Transverse colon (tissue), 4 donors: ENCODE measurements at regions not wholly inside any gene's neighbourhood (a gene's known extent, or its start where the extent isn't known, plus 50 kb on each side); places are given as distances from the start of the nearest gene placed in this dataset.

Source experiments
- DNase-seq: peaks from one replicate; pipeline ENCODE4 v3.0.0-alpha.2; 2019
- H3K27ac ChIP-seq, 4 donors: fragments of 200-600 bp; sonication (generic); 2 replicates each; pipeline ENCODE4 v1.5.1; 2016 to 2018; ENCODE audit warnings: inconsistent platforms in 4 of 4
- H3K27me3 ChIP-seq: fragments of 200-600 bp; sonication (generic); 2 replicates; pipeline ENCODE4 v1.5.1; 2017; ENCODE audit warnings: inconsistent platforms
- H3K36me3 ChIP-seq, 4 donors: fragments of 200-600 bp; sonication (generic); 2 replicates each; pipeline ENCODE4 v1.5.1; 2017 to 2019; ENCODE audit warnings: inconsistent platforms in 4 of 4
- H3K4me1 ChIP-seq, 4 donors: fragments of 200-600 bp; sonication (generic); 2 replicates each; pipeline ENCODE4 v1.5.1; 2017 to 2020; ENCODE audit warnings: inconsistent platforms in 4 of 4
- H3K4me3 ChIP-seq, 4 donors: fragments of 200-600 bp; sonication (generic); 1 replicate in 1 of 4; 2 replicates in 3 of 4; pipeline versions ENCODE4 v1.5.1 to v1.6.1; 2017 to 2019; ENCODE audit warnings: inconsistent platforms in 4 of 4
- H3K9me3 ChIP-seq, 2 donors: fragments of 200-600 bp; sonication (generic); 2 replicates each; pipeline ENCODE4 v1.5.1; 2017 to 2019; ENCODE audit warnings: inconsistent platforms in 2 of 2
- CTCF ChIP-seq, 5 experiments: fragments of 200-600 bp in 3 of 5; fragments of 450-650 bp in 2 of 5; sonication (generic) in 3 of 5; IDR thresholded peaks; 1 replicate in 2 of 5; 2 replicates in 3 of 5; pipeline ENCODE4 v1.5.1; 2016 to 2017; ENCODE audit warnings: antibody characterized with exemption in 5 of 5, inconsistent platforms in 3 of 5, mild to moderate bottlenecking in 2 of 5, moderate library complexity in 1 of 5
- EP300 ChIP-seq: sonication (generic); formaldehyde crosslinking; IDR thresholded peaks from one replicate; pipeline ENCODE4 v1.6.1; 2017; ENCODE audit warnings: antibody characterized with exemption, low read depth
- POLR2A ChIP-seq: fragments of 450-650 bp; IDR thresholded peaks from one replicate; pipeline ENCODE4 v1.6.1; 2016; ENCODE audit warnings: antibody characterized with exemption, mild to moderate bottlenecking, moderate library complexity
- POLR2AphosphoS5 ChIP-seq, 3 donors: sonication (generic); formaldehyde crosslinking; IDR thresholded peaks; one replicate each; pipeline ENCODE4 v1.6.1; 2016; ENCODE audit warnings: antibody characterized with exemption in 3 of 3
- WGBS, 2 donors: methylation state at CpG; one replicate each; pipeline ENCODE4 v1.1.5; 2018; ENCODE audit warnings: low coverage in 1 of 2; 5-methylcytosine and 5-hydroxymethylcytosine counted together
- in situ Hi-C, 4 donors: fragments of 200-750 bp; cut with MboI; loops; one replicate each; pipeline versions ENCODE4 v1.15.0 to v1.15.1; 2017; ENCODE audit warnings: low sequenced_read_pairs in 3 of 4, low pct_ligation_motif_present in 1 of 4, low pct_unique_long_range_greater_than_20kb in 1 of 4
- intact Hi-C: fragments of 100-400 bp; cut with DNase I; formaldehyde crosslinking; loops from one replicate; pipeline ENCODE4 v1.15.1; 2023; ENCODE audit warnings: low total_unique reads

GRCh38 chr2:122939796-122940195, 1085.3 kb upstream of the CNTNAP5 start:
- Histone ChIP-seq H3K27ac (no peak overlapping the region), H3K4me3 (no peak overlapping the region), H3K36me3 (no peaks in the 10 kb centered on the region), H3K27me3 (no peaks in the 10 kb centered on the region), H3K9me3 (no peaks in the 10 kb centered on the region), H3K4me1 (no peaks in the 10 kb centered on the region)
- no peak for DNase-seq
- TF ChIP-seq POLR2AphosphoS5 (IDR thresholded peaks at IDR 0.05) (no peak), POLR2A (no peak), CTCF (IDR thresholded peaks at IDR 0.05) (no peak), EP300 (no peak)
- in situ Hi-C loops, result no loop called here
- intact Hi-C loops, result no loop called here
- WGBS, 2 donors, result 66 to 83% methylated on average over 1 to 4 of the region's 4 CpGs

- TF ChIP-seq POLR2A (no peak), CTCF (IDR thresholded peaks at IDR 0.05) (no peak), EP300 (no peak), POLR2AphosphoS5 (IDR thresholded peaks at IDR 0.05) (no peak)
- H3K27ac ChIP-seq, result no peak overlapping the region
- H3K36me3 ChIP-seq, result no peaks in the 10 kb centered on the region
- 40 to 44% methylated on average over 2 of the region's 2 CpGs for WGBS, 2 donors
- no peaks in the 10 kb centered on the region for H3K9me3 ChIP-seq
- H3K4me3 ChIP-seq, result no peak overlapping the region
- intact Hi-C loops (no loop called here), in situ Hi-C loops (no loop called here)
- H3K4me1 ChIP-seq, result no peaks in the 10 kb centered on the region
- H3K27me3 ChIP-seq, result no peaks in the 10 kb centered on the region
- DNase-seq, result no peak
These were observed 1075.6 kb upstream of the CNTNAP5 start for GRCh38 chr2:122949523-122949922.

- in situ Hi-C loops (no loop called here), intact Hi-C loops (no loop called here)
- no peaks in the 10 kb centered on the region for H3K9me3 ChIP-seq
- no peaks in the 10 kb centered on the region for H3K27me3 ChIP-seq
- no peaks in the 10 kb centered on the region for H3K36me3 ChIP-seq
- DNase-seq, result no peak
- 60 to 64% methylated on average over 4 of the region's 4 CpGs for whole genome bisulfite sequencing, 2 donors
- no peak overlapping the region for H3K4me3 ChIP-seq
- no peak overlapping the region for H3K27ac ChIP-seq
- H3K4me1 ChIP-seq, result no peaks in the 10 kb centered on the region
- TF ChIP-seq POLR2AphosphoS5 (IDR thresholded peaks at IDR 0.05) (no peak), POLR2A (no peak), CTCF (IDR thresholded peaks at IDR 0.05) (no peak), EP300 (no peak)
These were observed 1069.3 kb upstream of the CNTNAP5 start for GRCh38 chr2:122955776-122956175.

GRCh38 chr2:122960759-122961641, 1064.1 kb upstream of the CNTNAP5 start:
- Histone ChIP-seq H3K36me3 (no peaks in the 10 kb centered on the region), H3K27ac (no peak overlapping the region), H3K9me3 (no peaks in the 10 kb centered on the region), H3K4me3 (no peak overlapping the region), H3K27me3 (no peaks in the 10 kb centered on the region), H3K4me1 (no peaks in the 10 kb centered on the region)
- intact Hi-C loops (no loop called here), in situ Hi-C loops (no loop called here)
- TF ChIP-seq POLR2A, result no peak
- no peak for TF ChIP-seq CTCF (IDR thresholded peaks at IDR 0.05)
- TF ChIP-seq POLR2AphosphoS5 (IDR thresholded peaks at IDR 0.05), result no peak
- TF ChIP-seq EP300, result no peak
- 54 to 55% methylated on average over 5 of the region's 5 CpGs for WGBS, 2 donors
- no peak for DNase-seq
